ENCODE measurements at regions not wholly inside any gene's neighbourhood (a gene's known extent, or its start where the extent isn't known, plus 50 kb on each side); places are given as distances from the start of the nearest gene placed in this dataset.

- H3K9me3 ChIP-seq (ENCODE audit: low read depth), result no peaks in the 10 kb centered on the region
- no peak overlapping the region for H3K4me2 ChIP-seq
- no peaks in the 10 kb centered on the region for H3K27me3 ChIP-seq
- Mint-ChIP-seq H3K36me3 (no peaks in the 10 kb centered on the region), H3K9me3 (peaks cover 7% of the 10 kb centered on the region), H3K27me3 (ENCODE audit: insufficient read depth, low read depth) (peaks cover 7% of the 10 kb centered on the region), H3K4me3 (no peak overlapping the region), H3K27ac (no peak overlapping the region), H3K4me1 (peaks cover 13% of the 10 kb centered on the region)
- H3K36me3 ChIP-seq, result no peaks in the 10 kb centered on the region
- no peak for TF ChIP-seq EZH2 (IDR thresholded peaks at IDR 0.05)
- no peak for TF ChIP-seq CTCF (IDR thresholded peaks at IDR 0.05)
- peak; percentile 19 for DNase-seq (ENCODE audit: low spot score)
- H3K4me3 ChIP-seq, result no peak overlapping the region
- H3K79me2 ChIP-seq (ENCODE audit: low read depth), result no peaks in the 10 kb centered on the region
- no peak overlapping the region for H3K27ac ChIP-seq
- H4K20me1 ChIP-seq (ENCODE audit: low read depth), result no peaks in the 10 kb centered on the region
- H2AFZ ChIP-seq (replicated peaks), result peak overlapping the region; percentile 22
- peaks cover 31% of the 10 kb centered on the region for H3K4me1 ChIP-seq
- peaks cover 14% of the 10 kb centered on the region for H3F3A ChIP-seq (ENCODE audit: low read depth)
- no peak overlapping the region for H3K9ac ChIP-seq
Observed at GRCh38 chr1:224061436-224061835, 52.5 kb upstream of the FBXO28 start.

- H3K9me3 Mint-ChIP-seq, result peaks cover 7% of the 10 kb centered on the region
- Histone ChIP-seq H3K4me3 (no peak overlapping the region), H3K9me3 (ENCODE audit: low read depth) (no peaks in the 10 kb centered on the region), H3K9ac (no peak overlapping the region), H3K36me3 (no peaks in the 10 kb centered on the region), H2AFZ (replicated peaks) (no peak overlapping the region), H4K20me1 (ENCODE audit: low read depth) (no peaks in the 10 kb centered on the region), H3F3A (ENCODE audit: low read depth) (peaks cover 14% of the 10 kb centered on the region), H3K79me2 (ENCODE audit: low read depth) (no peaks in the 10 kb centered on the region), H3K4me2 (no peak overlapping the region), H3K27ac (no peak overlapping the region), H3K4me1 (peaks cover 31% of the 10 kb centered on the region), H3K27me3 (no peaks in the 10 kb centered on the region)
- no peak overlapping the region for H3K4me3 Mint-ChIP-seq
- no peak overlapping the region for H3K27ac Mint-ChIP-seq
- DNase-seq (ENCODE audit: low spot score), result no peak
- peaks cover 13% of the 10 kb centered on the region for H3K4me1 Mint-ChIP-seq
- no peak for TF ChIP-seq CTCF (IDR thresholded peaks at IDR 0.05)
- no peak for TF ChIP-seq EZH2phosphoT487 (IDR thresholded peaks at IDR 0.05)
- TF ChIP-seq EZH2 (IDR thresholded peaks at IDR 0.05), result no peak
- H3K27me3 Mint-ChIP-seq (ENCODE audit: insufficient read depth, low read depth), result peaks cover 4% of the 10 kb centered on the region
- H3K36me3 Mint-ChIP-seq, result no peaks in the 10 kb centered on the region
Observed at GRCh38 chr1:224059897-224060427, 53.9 kb upstream of the FBXO28 start.

GRCh38 chr1:224058303-224058702 is 55.6 kb upstream of the FBXO28 start:
- Mint-ChIP-seq H3K27ac (no peak overlapping the region), H3K9me3 (peaks cover 7% of the 10 kb centered on the region), H3K27me3 (ENCODE audit: insufficient read depth, low read depth) (peaks cover 3% of the 10 kb centered on the region), H3K4me1 (peaks cover 2% of the 10 kb centered on the region), H3K4me3 (no peak overlapping the region), H3K36me3 (no peaks in the 10 kb centered on the region)
- no peaks in the 10 kb centered on the region for H3K79me2 ChIP-seq (ENCODE audit: low read depth)
- H3K9ac ChIP-seq, result no peak overlapping the region
- peaks cover 14% of the 10 kb centered on the region for H3K4me1 ChIP-seq
- no peak for TF ChIP-seq CTCF (IDR thresholded peaks at IDR 0.05)
- TF ChIP-seq EZH2 (IDR thresholded peaks at IDR 0.05), result no peak
- no peak for TF ChIP-seq EZH2phosphoT487 (IDR thresholded peaks at IDR 0.05)
- H3K4me3 ChIP-seq, result no peak overlapping the region
- H2AFZ ChIP-seq (replicated peaks), result no peak overlapping the region
- no peaks in the 10 kb centered on the region for H3K9me3 ChIP-seq (ENCODE audit: low read depth)
- H3K27me3 ChIP-seq, result no peaks in the 10 kb centered on the region
- H4K20me1 ChIP-seq (ENCODE audit: low read depth), result no peaks in the 10 kb centered on the region
- H3K4me2 ChIP-seq, result no peak overlapping the region
- no peaks in the 10 kb centered on the region for H3K36me3 ChIP-seq
- peaks cover under 1% of the 10 kb centered on the region for H3F3A ChIP-seq (ENCODE audit: low read depth)
- no peak overlapping the region for H3K27ac ChIP-seq
- no peak for DNase-seq (ENCODE audit: low spot score)

Data from neural progenitor cell (in vitro differentiated cells).